ENCODE measurements at regions not wholly inside any gene's neighbourhood (a gene's known extent, or its start where the extent isn't known, plus 50 kb on each side); places are given as distances from the start of the nearest gene placed in this dataset.

- no peak overlapping the region for H2BK20ac ChIP-seq (ENCODE audit: low read depth, low read length, poor library complexity, severe bottlenecking)
- no peaks in the 10 kb centered on the region for H3K23me2 ChIP-seq (ENCODE audit: insufficient read length, low read depth, low read length, poor library complexity, severe bottlenecking)
- no peak overlapping the region for H2BK120ac ChIP-seq (ENCODE audit: low read depth, low read length, poor library complexity, severe bottlenecking)
- H3K4me2 ChIP-seq (ENCODE audit: insufficient read depth, insufficient read length, low read length), result no peak overlapping the region
- no peak overlapping the region for H2AFZ ChIP-seq (ENCODE audit: low read length)
- Mint-ChIP-seq H3K9me3 (no peaks in the 10 kb centered on the region), H3K27ac (no peak overlapping the region), H3K4me1 (no peaks in the 10 kb centered on the region), H3K27me3 (ENCODE audit: low read depth) (peaks cover 3% of the 10 kb centered on the region), H3K36me3 (ENCODE audit: insufficient read depth in 1 of 3, low read depth in 3 of 3) (no peaks in the 10 kb centered on the region), H3K4me3 (no peak overlapping the region)
- H3K23ac ChIP-seq (ENCODE audit: insufficient read length, low read depth, low read length), result no peak overlapping the region
- no peak overlapping the region for H4K5ac ChIP-seq (ENCODE audit: insufficient read length, low read depth, low read length)
- H2BK15ac ChIP-seq (ENCODE audit: low read depth, low read length), result no peak overlapping the region
- no peak overlapping the region for H3K56ac ChIP-seq (ENCODE audit: insufficient read length, low read depth, low read length)
- H3K4ac ChIP-seq (ENCODE audit: low read depth, low read length), result no peak overlapping the region
- no peak overlapping the region for H2AK5ac ChIP-seq (ENCODE audit: insufficient read length, low read length)
- no peaks in the 10 kb centered on the region for H3K9me3 ChIP-seq (ENCODE audit: control insufficient read depth, low read depth, low read length)
- no peaks in the 10 kb centered on the region for H3K27me3 ChIP-seq (ENCODE audit: insufficient read depth, low read length)
- no peak overlapping the region for H2BK12ac ChIP-seq (ENCODE audit: insufficient read length, low read depth, low read length)
- WGBS (ENCODE audit: extremely low coverage, insufficient read length, low lambda C conversion rate), result no CpG with 5 or more reads among the region's 2 CpGs
- no peak overlapping the region for H3K18ac ChIP-seq (ENCODE audit: insufficient read length, low read depth, low read length)
- no peak overlapping the region for H3T11ph ChIP-seq (ENCODE audit: low read length)
- H4K20me1 ChIP-seq (ENCODE audit: control insufficient read depth, insufficient read depth, insufficient read length), result no peaks in the 10 kb centered on the region
- H4K91ac ChIP-seq (ENCODE audit: insufficient read length, low read depth, low read length), result no peak overlapping the region
- H3K9ac ChIP-seq (ENCODE audit: extremely low read depth, insufficient read length, low read length), result no peak overlapping the region
- H3K79me2 ChIP-seq (ENCODE audit: insufficient read depth, low read length), result no peaks in the 10 kb centered on the region
- no peak overlapping the region for H4K8ac ChIP-seq (replicated peaks; ENCODE audit: insufficient read length, low read depth, low read length)
- H2BK5ac ChIP-seq (ENCODE audit: insufficient read length, low read length), result no peak overlapping the region
- no peak overlapping the region for H3K14ac ChIP-seq (ENCODE audit: insufficient read depth, low read length)
- H3K79me1 ChIP-seq (ENCODE audit: insufficient read depth, low read depth, low read length, poor library complexity, severe bottlenecking), result no peaks in the 10 kb centered on the region
- no peak for TF ChIP-seq CTCF (conservative IDR thresholded peaks at IDR 0.05)
- no peak for DNase-seq
- H3K27ac ChIP-seq (ENCODE audit: insufficient read length, low read depth, low read length), result no peak overlapping the region
- no peaks in the 10 kb centered on the region for H3K4me1 ChIP-seq (ENCODE audit: insufficient read depth, low read length)
Measured at GRCh38 chr9:115640887-115641286, 512.7 kb upstream of the PAPPA start.
